ENCODE measurements at regions not wholly inside any gene's neighbourhood (a gene's known extent, or its start where the extent isn't known, plus 50 kb on each side); places are given as distances from the start of the nearest gene placed in this dataset.

DNA sequence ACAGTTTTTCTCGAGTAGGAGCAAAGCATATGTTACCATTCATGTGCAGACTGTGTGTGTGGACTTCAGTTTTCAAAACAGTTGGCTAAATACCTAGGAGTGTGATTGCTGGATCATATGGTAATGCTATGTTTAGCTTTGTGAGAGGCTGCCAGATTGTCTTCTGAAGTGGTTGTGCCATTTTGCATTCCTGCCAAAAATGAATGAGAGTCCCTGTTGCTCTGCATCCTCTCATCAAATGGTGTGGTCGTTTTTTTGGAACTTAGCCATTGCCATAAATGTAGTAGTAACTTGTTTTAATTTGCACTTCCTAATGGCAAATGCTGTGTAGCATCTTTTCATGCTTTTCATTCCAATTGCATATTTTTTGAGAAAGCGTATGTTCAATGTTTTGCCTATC lies 77.2 kb upstream of the NDN start:
- TF ChIP-seq RAD21 (IDR thresholded peaks at IDR 0.05; ENCODE audit: low read depth) (no peak), FOXM1 (IDR thresholded peaks at IDR 0.05; ENCODE audit: borderline replicate concordance, low read depth) (no peak), EGR1 (IDR thresholded peaks at IDR 0.05) (no peak), ZBTB7A (IDR thresholded peaks at IDR 0.05; ENCODE audit: low read depth) (no peak), TCF12 (IDR thresholded peaks at IDR 0.05; ENCODE audit: low read depth) (no peak), EP300 (IDR thresholded peaks at IDR 0.05; ENCODE audit: borderline replicate concordance) (no peak), CREB1 (IDR thresholded peaks at IDR 0.05; ENCODE audit: low read depth) (no peak), CEBPB (IDR thresholded peaks at IDR 0.05) (no peak)
- TF ChIP-seq, protein P1, sequence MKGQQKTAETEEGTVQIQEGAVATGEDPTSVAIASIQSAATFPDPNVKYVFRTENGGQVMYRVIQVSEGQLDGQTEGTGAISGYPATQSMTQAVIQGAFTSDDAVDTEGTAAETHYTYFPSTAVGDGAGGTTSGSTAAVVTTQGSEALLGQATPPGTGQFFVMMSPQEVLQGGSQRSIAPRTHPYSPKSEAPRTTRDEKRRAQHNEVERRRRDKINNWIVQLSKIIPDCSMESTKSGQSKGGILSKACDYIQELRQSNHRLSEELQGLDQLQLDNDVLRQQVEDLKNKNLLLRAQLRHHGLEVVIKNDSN (IDR thresholded peaks at IDR 0.05): no peak
- TF ChIP-seq, protein P2, sequence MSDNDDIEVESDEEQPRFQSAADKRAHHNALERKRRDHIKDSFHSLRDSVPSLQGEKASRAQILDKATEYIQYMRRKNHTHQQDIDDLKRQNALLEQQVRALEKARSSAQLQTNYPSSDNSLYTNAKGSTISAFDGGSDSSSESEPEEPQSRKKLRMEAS (IDR thresholded peaks at IDR 0.05): no peak
- TF ChIP-seq, protein P3, sequence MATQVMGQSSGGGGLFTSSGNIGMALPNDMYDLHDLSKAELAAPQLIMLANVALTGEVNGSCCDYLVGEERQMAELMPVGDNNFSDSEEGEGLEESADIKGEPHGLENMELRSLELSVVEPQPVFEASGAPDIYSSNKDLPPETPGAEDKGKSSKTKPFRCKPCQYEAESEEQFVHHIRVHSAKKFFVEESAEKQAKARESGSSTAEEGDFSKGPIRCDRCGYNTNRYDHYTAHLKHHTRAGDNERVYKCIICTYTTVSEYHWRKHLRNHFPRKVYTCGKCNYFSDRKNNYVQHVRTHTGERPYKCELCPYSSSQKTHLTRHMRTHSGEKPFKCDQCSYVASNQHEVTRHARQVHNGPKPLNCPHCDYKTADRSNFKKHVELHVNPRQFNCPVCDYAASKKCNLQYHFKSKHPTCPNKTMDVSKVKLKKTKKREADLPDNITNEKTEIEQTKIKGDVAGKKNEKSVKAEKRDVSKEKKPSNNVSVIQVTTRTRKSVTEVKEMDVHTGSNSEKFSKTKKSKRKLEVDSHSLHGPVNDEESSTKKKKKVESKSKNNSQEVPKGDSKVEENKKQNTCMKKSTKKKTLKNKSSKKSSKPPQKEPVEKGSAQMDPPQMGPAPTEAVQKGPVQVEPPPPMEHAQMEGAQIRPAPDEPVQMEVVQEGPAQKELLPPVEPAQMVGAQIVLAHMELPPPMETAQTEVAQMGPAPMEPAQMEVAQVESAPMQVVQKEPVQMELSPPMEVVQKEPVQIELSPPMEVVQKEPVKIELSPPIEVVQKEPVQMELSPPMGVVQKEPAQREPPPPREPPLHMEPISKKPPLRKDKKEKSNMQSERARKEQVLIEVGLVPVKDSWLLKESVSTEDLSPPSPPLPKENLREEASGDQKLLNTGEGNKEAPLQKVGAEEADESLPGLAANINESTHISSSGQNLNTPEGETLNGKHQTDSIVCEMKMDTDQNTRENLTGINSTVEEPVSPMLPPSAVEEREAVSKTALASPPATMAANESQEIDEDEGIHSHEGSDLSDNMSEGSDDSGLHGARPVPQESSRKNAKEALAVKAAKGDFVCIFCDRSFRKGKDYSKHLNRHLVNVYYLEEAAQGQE (IDR thresholded peaks at IDR 0.05; ENCODE audit: low read depth): no peak
